IMR-90 (cell line): ENCODE measurements at regions not wholly inside any gene's neighbourhood (a gene's known extent, or its start where the extent isn't known, plus 50 kb on each side); places are given as distances from the start of the nearest gene placed in this dataset.

Experiments used
- FOS ChIP-seq: fragments of 150-350 bp; IDR thresholded peaks from 2 replicates; pipeline ENCODE4 v1.6.1; 2016; ENCODE audit warnings: low read depth, low read length
- MAZ ChIP-seq: IDR thresholded peaks from 2 replicates; pipeline ENCODE4 v1.6.1; 2012; ENCODE audit warnings: low read depth, mild to moderate bottlenecking, low read length, improper control_type of control experiment, moderate library complexity, borderline replicate concordance
- POLR2A ChIP-seq: IDR thresholded peaks from 2 replicates; pipeline ENCODE4 v1.6.1; 2012; ENCODE audit warnings: mild to moderate bottlenecking, low read depth, low read length
- RFX5 ChIP-seq: IDR thresholded peaks from 2 replicates; pipeline ENCODE4 v1.8.0; 2012; ENCODE audit warnings: low read depth, mild to moderate bottlenecking, low read length, moderate library complexity
- TF ChIP-seq, protein P1 (sequence below): conservative IDR thresholded peaks from 2 replicates; pipeline ENCODE4 v1.5.1; 2012; ENCODE audit warnings: mild to moderate bottlenecking, low read depth, low read length, improper control_type of control experiment

DNA sequence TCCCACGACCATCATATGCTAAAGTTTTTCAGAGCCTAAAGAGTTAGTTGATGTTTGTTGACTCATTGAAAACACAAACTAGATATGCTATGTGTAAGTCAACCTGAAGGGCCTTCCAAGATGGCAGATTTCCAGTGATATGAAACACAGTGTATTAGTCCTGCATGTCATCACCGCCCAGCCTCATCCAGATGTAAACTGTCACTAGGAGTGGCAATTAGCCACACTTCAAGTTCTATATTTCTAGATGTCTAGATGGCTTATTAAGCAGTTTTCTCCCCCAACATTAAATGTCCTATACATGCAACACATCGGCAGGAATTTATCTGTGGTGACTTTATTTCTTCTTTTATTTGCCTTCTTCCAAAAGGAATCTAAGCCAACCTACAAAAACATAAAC is 444.1 kb upstream of the SMIM21 start:
- TF ChIP-seq, protein P1, sequence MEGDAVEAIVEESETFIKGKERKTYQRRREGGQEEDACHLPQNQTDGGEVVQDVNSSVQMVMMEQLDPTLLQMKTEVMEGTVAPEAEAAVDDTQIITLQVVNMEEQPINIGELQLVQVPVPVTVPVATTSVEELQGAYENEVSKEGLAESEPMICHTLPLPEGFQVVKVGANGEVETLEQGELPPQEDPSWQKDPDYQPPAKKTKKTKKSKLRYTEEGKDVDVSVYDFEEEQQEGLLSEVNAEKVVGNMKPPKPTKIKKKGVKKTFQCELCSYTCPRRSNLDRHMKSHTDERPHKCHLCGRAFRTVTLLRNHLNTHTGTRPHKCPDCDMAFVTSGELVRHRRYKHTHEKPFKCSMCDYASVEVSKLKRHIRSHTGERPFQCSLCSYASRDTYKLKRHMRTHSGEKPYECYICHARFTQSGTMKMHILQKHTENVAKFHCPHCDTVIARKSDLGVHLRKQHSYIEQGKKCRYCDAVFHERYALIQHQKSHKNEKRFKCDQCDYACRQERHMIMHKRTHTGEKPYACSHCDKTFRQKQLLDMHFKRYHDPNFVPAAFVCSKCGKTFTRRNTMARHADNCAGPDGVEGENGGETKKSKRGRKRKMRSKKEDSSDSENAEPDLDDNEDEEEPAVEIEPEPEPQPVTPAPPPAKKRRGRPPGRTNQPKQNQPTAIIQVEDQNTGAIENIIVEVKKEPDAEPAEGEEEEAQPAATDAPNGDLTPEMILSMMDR: no peak
- TF ChIP-seq RFX5: no peak
- TF ChIP-seq POLR2A: no peak
- TF ChIP-seq FOS: no peak
- TF ChIP-seq MAZ: no peak
